HFF-Myc (cell line): ENCODE measurements at regions not wholly inside any gene's neighbourhood (a gene's known extent, or its start where the extent isn't known, plus 50 kb on each side); places are given as distances from the start of the nearest gene placed in this dataset.

Source experiments
- DNase-seq: peaks from one replicate; pipeline ENCODE4 v3.0.0-alpha.2; 2011; ENCODE audit warnings: low read depth; ENCODE audit errors: extremely low read depth
- H3K4me3 ChIP-seq: replicated peaks from 2 replicates; pipeline ENCODE4 v1.5.1; 2011; ENCODE audit warnings: low read depth, mild to moderate bottlenecking, control low read depth, low read length
- TF ChIP-seq, protein P1 (sequence below): IDR thresholded peaks from 2 replicates; pipeline ENCODE4 v1.5.1; 2012; ENCODE audit warnings: mild to moderate bottlenecking, low read depth, low read length, control low read depth; ENCODE audit errors: missing control alignments

GRCh38 chr6:33862536-33862935 lies 58.7 kb upstream of the MLN start:
- DNase-seq = no peak
- TF ChIP-seq, protein P1, sequence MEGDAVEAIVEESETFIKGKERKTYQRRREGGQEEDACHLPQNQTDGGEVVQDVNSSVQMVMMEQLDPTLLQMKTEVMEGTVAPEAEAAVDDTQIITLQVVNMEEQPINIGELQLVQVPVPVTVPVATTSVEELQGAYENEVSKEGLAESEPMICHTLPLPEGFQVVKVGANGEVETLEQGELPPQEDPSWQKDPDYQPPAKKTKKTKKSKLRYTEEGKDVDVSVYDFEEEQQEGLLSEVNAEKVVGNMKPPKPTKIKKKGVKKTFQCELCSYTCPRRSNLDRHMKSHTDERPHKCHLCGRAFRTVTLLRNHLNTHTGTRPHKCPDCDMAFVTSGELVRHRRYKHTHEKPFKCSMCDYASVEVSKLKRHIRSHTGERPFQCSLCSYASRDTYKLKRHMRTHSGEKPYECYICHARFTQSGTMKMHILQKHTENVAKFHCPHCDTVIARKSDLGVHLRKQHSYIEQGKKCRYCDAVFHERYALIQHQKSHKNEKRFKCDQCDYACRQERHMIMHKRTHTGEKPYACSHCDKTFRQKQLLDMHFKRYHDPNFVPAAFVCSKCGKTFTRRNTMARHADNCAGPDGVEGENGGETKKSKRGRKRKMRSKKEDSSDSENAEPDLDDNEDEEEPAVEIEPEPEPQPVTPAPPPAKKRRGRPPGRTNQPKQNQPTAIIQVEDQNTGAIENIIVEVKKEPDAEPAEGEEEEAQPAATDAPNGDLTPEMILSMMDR = no peak
- no peak overlapping the region for H3K4me3 ChIP-seq

DNA sequence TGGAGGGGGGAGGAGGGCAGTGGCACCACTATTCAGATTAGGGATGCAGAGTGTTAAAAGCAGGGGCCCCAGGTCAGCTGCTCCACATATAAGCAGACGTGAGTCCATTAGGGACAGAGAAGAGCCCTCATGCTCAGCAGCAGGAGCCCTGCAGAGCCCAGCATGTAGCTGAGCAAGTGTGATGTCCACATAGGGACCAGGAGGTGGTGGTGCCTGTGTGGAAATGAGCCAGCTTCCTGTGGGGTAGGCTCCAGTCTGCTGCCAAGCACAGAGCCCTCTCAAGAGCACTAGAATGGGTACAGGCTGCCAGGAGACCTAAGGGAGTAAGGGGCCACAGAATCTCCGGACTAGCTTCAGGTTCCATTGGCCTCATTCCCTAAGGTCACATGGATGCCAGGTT lies 57.9 kb upstream of the MLN start:
- TF ChIP-seq, protein P1 = no peak
- DNase-seq = no peak
- no peak overlapping the region for H3K4me3 ChIP-seq

- TF ChIP-seq, protein P1 = no peak
- H3K4me3 ChIP-seq = no peak overlapping the region
- no peak for DNase-seq
Measured at GRCh38 chr6:33860706-33861474, 57.1 kb upstream of the MLN start.

GRCh38 chr6:33860006-33860405 lies 56.2 kb upstream of the MLN start:
- DNase-seq = no peak
- TF ChIP-seq, protein P1 = no peak
- no peak overlapping the region for H3K4me3 ChIP-seq

- no peak overlapping the region for H3K4me3 ChIP-seq
- TF ChIP-seq, protein P1 = no peak
- DNase-seq = no peak
Measured at GRCh38 chr6:33858804-33859505, 55.2 kb upstream of the MLN start.

DNA sequence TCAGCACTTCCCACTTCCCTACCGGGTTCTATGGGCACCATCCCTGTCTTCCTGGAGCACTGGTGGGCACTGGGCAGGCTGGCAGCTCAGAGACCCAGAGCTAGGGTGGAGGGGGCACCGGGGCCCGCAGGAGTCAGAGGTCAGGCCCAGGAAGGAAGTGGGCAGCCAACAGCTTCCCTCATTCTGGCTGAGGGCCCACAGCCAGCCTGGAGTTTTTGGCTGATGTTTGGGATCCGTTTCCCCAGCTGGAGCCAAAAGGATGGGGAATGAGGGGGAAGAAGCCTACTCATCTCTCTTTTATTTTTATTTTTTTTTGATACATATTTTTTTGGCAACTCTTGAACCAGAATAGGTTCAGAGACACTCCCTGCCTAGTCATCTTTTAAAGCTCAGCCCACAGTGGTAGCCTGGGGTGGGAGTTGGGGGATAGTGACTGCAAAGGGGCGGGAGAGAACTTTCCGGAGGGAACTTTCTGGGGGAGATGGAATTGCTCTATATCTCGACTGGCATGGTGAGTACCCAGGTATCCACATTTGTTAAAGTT lies 54.2 kb upstream of the MLN start:
- TF ChIP-seq, protein P1 = no peak
- H3K4me3 ChIP-seq = no peak overlapping the region
- no peak for DNase-seq
